ENCODE measurements at regions not wholly inside any gene's neighbourhood (a gene's known extent, or its start where the extent isn't known, plus 50 kb on each side); places are given as distances from the start of the nearest gene placed in this dataset.
"Not testable (repeated sequence)": the region's sequence is repeated elsewhere in the genome, so short reads cannot be mapped to it uniquely, and the experiment has no call there.

- DNase-seq; H3K9me3 Mint-ChIP-seq (ENCODE audit: insufficient read depth); H3K27ac Mint-ChIP-seq; H3K4me3 Mint-ChIP-seq; POLR2A ChIA-PET; ATAC-seq; H3K36me3 Mint-ChIP-seq (ENCODE audit: low read depth); H3K27me3 Mint-ChIP-seq (ENCODE audit: low read depth): not testable (repeated sequence)
- CTCF ChIA-PET, result interaction anchor here (3.8 kb wide), 1 partner anchor 165 kb away, joined by 16 read pairs; no protein-coding TSS in a partner anchor
- H3K4me1 Mint-ChIP-seq (ENCODE audit: low read depth), result peaks cover 40% of the 10 kb centered on the region
Measured at GRCh38 chr16:85451142-85451541, 162.0 kb upstream of the GSE1 start.

- H3K36me3 Mint-ChIP-seq (ENCODE audit: low read depth), result no peaks in the 10 kb centered on the region
- no peaks in the 10 kb centered on the region for H3K27me3 Mint-ChIP-seq (ENCODE audit: low read depth)
- DNase-seq, result no peak
- H3K27ac Mint-ChIP-seq, result no peak overlapping the region
- no peaks in the 10 kb centered on the region for H3K9me3 Mint-ChIP-seq (ENCODE audit: insufficient read depth)
- H3K4me3 Mint-ChIP-seq, result no peak overlapping the region
- ChIA-PET CTCF (no interaction called here), POLR2A (no interaction called here)
- no peak for ATAC-seq
- H3K4me1 Mint-ChIP-seq (ENCODE audit: low read depth), result peaks cover 40% of the 10 kb centered on the region
Measured at GRCh38 chr16:85451641-85452363, 161.3 kb upstream of the GSE1 start.

GRCh38 chr16:85452364-85453193, 160.5 kb upstream of the GSE1 start:
- Mint-ChIP-seq H3K27me3 (ENCODE audit: low read depth) (no peaks in the 10 kb centered on the region), H3K4me1 (ENCODE audit: low read depth) (peaks cover 36% of the 10 kb centered on the region), H3K4me3 (no peak overlapping the region), H3K27ac (no peak overlapping the region), H3K36me3 (ENCODE audit: low read depth) (no peaks in the 10 kb centered on the region), H3K9me3 (ENCODE audit: insufficient read depth) (no peaks in the 10 kb centered on the region)
- ATAC-seq (no peak), DNase-seq (no peak)
- POLR2A ChIA-PET, result no interaction called here
- CTCF ChIA-PET, result no interaction called here

- no peaks in the 10 kb centered on the region for H3K9me3 Mint-ChIP-seq (ENCODE audit: insufficient read depth)
- POLR2A ChIA-PET, result no interaction called here
- no peak for DNase-seq
- no peak for ATAC-seq
- peaks cover 29% of the 10 kb centered on the region for H3K4me1 Mint-ChIP-seq (ENCODE audit: low read depth)
- H3K27me3 Mint-ChIP-seq (ENCODE audit: low read depth), result no peaks in the 10 kb centered on the region
- no peak overlapping the region for H3K27ac Mint-ChIP-seq
- no peak overlapping the region for H3K4me3 Mint-ChIP-seq
- CTCF ChIA-PET, result no interaction called here
- H3K36me3 Mint-ChIP-seq (ENCODE audit: low read depth), result no peaks in the 10 kb centered on the region
Measured at GRCh38 chr16:85453194-85453678, 159.9 kb upstream of the GSE1 start.

- no peak overlapping the region for H3K4me3 Mint-ChIP-seq
- no peaks in the 10 kb centered on the region for H3K36me3 Mint-ChIP-seq (ENCODE audit: low read depth)
- ATAC-seq (no peak), DNase-seq (no peak)
- H3K9me3 Mint-ChIP-seq (ENCODE audit: insufficient read depth), result no peaks in the 10 kb centered on the region
- peaks cover 25% of the 10 kb centered on the region for H3K4me1 Mint-ChIP-seq (ENCODE audit: low read depth)
- ChIA-PET POLR2A (no interaction called here), CTCF (no interaction called here)
- H3K27ac Mint-ChIP-seq, result no peak overlapping the region
- H3K27me3 Mint-ChIP-seq (ENCODE audit: low read depth), result no peaks in the 10 kb centered on the region
Measured at GRCh38 chr16:85453703-85454102, 159.4 kb upstream of the GSE1 start.

GRCh38 chr16:85454171-85454872, 158.8 kb upstream of the GSE1 start:
- no peaks in the 10 kb centered on the region for H3K9me3 Mint-ChIP-seq (ENCODE audit: insufficient read depth)
- H3K4me1 Mint-ChIP-seq (ENCODE audit: low read depth), result peaks cover 18% of the 10 kb centered on the region
- H3K27ac Mint-ChIP-seq, result no peak overlapping the region
- no peaks in the 10 kb centered on the region for H3K27me3 Mint-ChIP-seq (ENCODE audit: low read depth)
- no peaks in the 10 kb centered on the region for H3K36me3 Mint-ChIP-seq (ENCODE audit: low read depth)
- no peak overlapping the region for H3K4me3 Mint-ChIP-seq
- POLR2A ChIA-PET, result no interaction called here
- DNase-seq (no peak), ATAC-seq (no peak)
- CTCF ChIA-PET, result interaction anchor here (0.7 kb wide), 1 partner anchor 14 kb away, joined by 3 read pairs; no protein-coding TSS in a partner anchor

- ChIA-PET CTCF (interaction anchor here (0.5 kb wide), 1 partner anchor 160 kb away, joined by 3 read pairs; no protein-coding TSS in a partner anchor), POLR2A (no interaction called here)
- H3K9me3 Mint-ChIP-seq (ENCODE audit: insufficient read depth), result no peaks in the 10 kb centered on the region
- no peaks in the 10 kb centered on the region for H3K36me3 Mint-ChIP-seq (ENCODE audit: low read depth)
- ATAC-seq (no peak), DNase-seq (no peak)
- no peak overlapping the region for H3K27ac Mint-ChIP-seq
- H3K4me3 Mint-ChIP-seq, result no peak overlapping the region
- H3K27me3 Mint-ChIP-seq (ENCODE audit: low read depth), result peaks cover 3% of the 10 kb centered on the region
- H3K4me1 Mint-ChIP-seq (ENCODE audit: low read depth), result peaks cover 13% of the 10 kb centered on the region
Measured at GRCh38 chr16:85455534-85455933, 157.6 kb upstream of the GSE1 start.

- Mint-ChIP-seq H3K36me3 (ENCODE audit: low read depth) (no peaks in the 10 kb centered on the region), H3K27me3 (ENCODE audit: low read depth) (peaks cover 18% of the 10 kb centered on the region), H3K4me3 (no peak overlapping the region), H3K27ac (no peak overlapping the region), H3K9me3 (ENCODE audit: insufficient read depth) (no peaks in the 10 kb centered on the region), H3K4me1 (ENCODE audit: low read depth) (peaks cover 4% of the 10 kb centered on the region)
- DNase-seq, result no peak
- no peak for ATAC-seq
- ChIA-PET CTCF (interaction anchor here (1.1 to 1.9 kb wide), 2 partner anchors 29 to 36 kb away, joined by 3 to 5 read pairs; no protein-coding TSS in a partner anchor), POLR2A (interaction anchor here (1.0 kb wide), 1 partner anchor 10 kb away, joined by 4 read pairs; no protein-coding TSS in a partner anchor)
Measured at GRCh38 chr16:85457366-85457765, 155.8 kb upstream of the GSE1 start.

GRCh38 chr16:85458968-85459367, 154.2 kb upstream of the GSE1 start:
- H3K4me3 Mint-ChIP-seq, result no peak overlapping the region
- no peak for ATAC-seq
- H3K9me3 Mint-ChIP-seq (ENCODE audit: insufficient read depth), result no peaks in the 10 kb centered on the region
- H3K36me3 Mint-ChIP-seq (ENCODE audit: low read depth), result no peaks in the 10 kb centered on the region
- H3K4me1 Mint-ChIP-seq (ENCODE audit: low read depth), result peaks cover 3% of the 10 kb centered on the region
- POLR2A ChIA-PET, result no interaction called here
- CTCF ChIA-PET, result no interaction called here
- H3K27me3 Mint-ChIP-seq (ENCODE audit: low read depth), result peaks cover 27% of the 10 kb centered on the region
- no peak overlapping the region for H3K27ac Mint-ChIP-seq
- no peak for DNase-seq

GRCh38 chr16:85459529-85460251, 153.4 kb upstream of the GSE1 start:
- CTCF ChIA-PET, result no interaction called here
- H3K36me3 Mint-ChIP-seq (ENCODE audit: low read depth), result no peaks in the 10 kb centered on the region
- H3K4me1 Mint-ChIP-seq (ENCODE audit: low read depth), result peaks cover 3% of the 10 kb centered on the region
- H3K27ac Mint-ChIP-seq, result no peak overlapping the region
- POLR2A ChIA-PET, result no interaction called here
- no peak overlapping the region for H3K4me3 Mint-ChIP-seq
- no peak for DNase-seq
- H3K27me3 Mint-ChIP-seq (ENCODE audit: low read depth), result peaks cover 27% of the 10 kb centered on the region
- H3K9me3 Mint-ChIP-seq (ENCODE audit: insufficient read depth), result no peaks in the 10 kb centered on the region
- no peak for ATAC-seq

GRCh38 chr16:85460252-85461021, 152.7 kb upstream of the GSE1 start:
- no peak for ATAC-seq
- POLR2A ChIA-PET, result no interaction called here
- no peak overlapping the region for H3K4me3 Mint-ChIP-seq
- no peaks in the 10 kb centered on the region for H3K9me3 Mint-ChIP-seq (ENCODE audit: insufficient read depth)
- H3K36me3 Mint-ChIP-seq (ENCODE audit: low read depth), result no peaks in the 10 kb centered on the region
- H3K27me3 Mint-ChIP-seq (ENCODE audit: low read depth), result peaks cover 29% of the 10 kb centered on the region
- no peak overlapping the region for H3K27ac Mint-ChIP-seq
- CTCF ChIA-PET, result no interaction called here
- DNase-seq, result no peak
- peaks cover 3% of the 10 kb centered on the region for H3K4me1 Mint-ChIP-seq (ENCODE audit: low read depth)
